ENCODE measurements at regions not wholly inside any gene's neighbourhood (a gene's known extent, or its start where the extent isn't known, plus 50 kb on each side); places are given as distances from the start of the nearest gene placed in this dataset.

- intact Hi-C loops (cut with DNase I; ENCODE audit: low total_unique reads), result no loop called here
- H3K27ac ChIP-seq, result no peak overlapping the region
- no peaks in the 10 kb centered on the region for H3K4me1 ChIP-seq
- no peak for TF ChIP-seq POLR2A (IDR thresholded peaks at IDR 0.05)
- TF ChIP-seq, protein P1, sequence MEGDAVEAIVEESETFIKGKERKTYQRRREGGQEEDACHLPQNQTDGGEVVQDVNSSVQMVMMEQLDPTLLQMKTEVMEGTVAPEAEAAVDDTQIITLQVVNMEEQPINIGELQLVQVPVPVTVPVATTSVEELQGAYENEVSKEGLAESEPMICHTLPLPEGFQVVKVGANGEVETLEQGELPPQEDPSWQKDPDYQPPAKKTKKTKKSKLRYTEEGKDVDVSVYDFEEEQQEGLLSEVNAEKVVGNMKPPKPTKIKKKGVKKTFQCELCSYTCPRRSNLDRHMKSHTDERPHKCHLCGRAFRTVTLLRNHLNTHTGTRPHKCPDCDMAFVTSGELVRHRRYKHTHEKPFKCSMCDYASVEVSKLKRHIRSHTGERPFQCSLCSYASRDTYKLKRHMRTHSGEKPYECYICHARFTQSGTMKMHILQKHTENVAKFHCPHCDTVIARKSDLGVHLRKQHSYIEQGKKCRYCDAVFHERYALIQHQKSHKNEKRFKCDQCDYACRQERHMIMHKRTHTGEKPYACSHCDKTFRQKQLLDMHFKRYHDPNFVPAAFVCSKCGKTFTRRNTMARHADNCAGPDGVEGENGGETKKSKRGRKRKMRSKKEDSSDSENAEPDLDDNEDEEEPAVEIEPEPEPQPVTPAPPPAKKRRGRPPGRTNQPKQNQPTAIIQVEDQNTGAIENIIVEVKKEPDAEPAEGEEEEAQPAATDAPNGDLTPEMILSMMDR (IDR thresholded peaks at IDR 0.05), result no peak
- H3K4me3 ChIP-seq, result no peak overlapping the region
- WGBS, 2 donors, result 64 to 67% methylated on average over 2 of the region's 2 CpGs
- no peak for DNase-seq
- no peaks in the 10 kb centered on the region for H3K9me3 ChIP-seq
- no peaks in the 10 kb centered on the region for H3K36me3 ChIP-seq (ENCODE audit: low read depth, missing control alignments)
- H3K27me3 ChIP-seq, result no peaks in the 10 kb centered on the region
These were observed 140.1 kb downstream of the LNPK start for GRCh38 chr2:175861958-175862357.

DNA sequence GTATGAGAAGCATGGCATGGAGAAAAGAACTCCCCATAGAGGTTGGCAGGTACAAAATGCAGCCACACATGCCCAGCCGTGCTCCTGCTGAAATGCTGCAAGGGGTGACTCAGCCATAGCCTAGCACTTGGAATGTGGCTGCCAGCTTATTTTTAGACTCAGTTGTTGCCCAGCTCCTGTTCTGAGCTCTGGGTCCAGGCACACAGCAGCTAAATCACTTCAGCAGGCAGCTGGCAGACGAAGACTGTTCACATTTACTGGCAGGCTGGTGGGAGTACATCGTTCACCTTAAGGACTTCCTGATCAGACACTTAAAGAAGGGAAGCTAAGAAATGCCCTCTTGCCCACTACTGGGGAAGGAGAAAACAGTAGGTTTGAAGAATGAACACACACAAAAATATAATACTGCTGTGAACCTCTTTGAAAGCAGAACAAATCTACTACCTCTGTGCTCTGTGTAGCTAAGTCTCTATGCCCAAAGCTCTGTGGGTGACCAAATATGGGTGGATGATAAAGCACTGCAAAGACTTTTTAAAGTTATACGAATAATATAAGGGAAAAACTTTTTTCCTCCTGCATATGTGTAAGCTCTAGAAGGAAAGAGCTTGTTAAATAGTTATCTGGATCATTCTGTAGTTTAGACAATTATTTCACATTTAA is 146.1 kb downstream of the LNPK start:
- H3K4me3 ChIP-seq, result no peak overlapping the region
- no peak for TF ChIP-seq POLR2A (IDR thresholded peaks at IDR 0.05)
- TF ChIP-seq, protein P1 (IDR thresholded peaks at IDR 0.05), result no peak
- WGBS, 2 donors, result 54 to 68% methylated on average over 4 of the region's 4 CpGs
- intact Hi-C loops (cut with DNase I; ENCODE audit: low total_unique reads), result no loop called here
- H3K9me3 ChIP-seq, result no peaks in the 10 kb centered on the region
- no peak for DNase-seq
- H3K27ac ChIP-seq, result no peak overlapping the region
- H3K36me3 ChIP-seq (ENCODE audit: low read depth, missing control alignments), result no peaks in the 10 kb centered on the region
- no peaks in the 10 kb centered on the region for H3K27me3 ChIP-seq
- H3K4me1 ChIP-seq, result no peaks in the 10 kb centered on the region

- TF ChIP-seq, protein P1 (IDR thresholded peaks at IDR 0.05), result no peak
- TF ChIP-seq POLR2A (IDR thresholded peaks at IDR 0.05), result no peak
- Histone ChIP-seq H3K4me1 (no peaks in the 10 kb centered on the region), H3K36me3 (ENCODE audit: low read depth, missing control alignments) (no peaks in the 10 kb centered on the region), H3K4me3 (no peak overlapping the region), H3K27me3 (no peaks in the 10 kb centered on the region), H3K27ac (no peak overlapping the region), H3K9me3 (no peaks in the 10 kb centered on the region)
- DNase-seq, result no peak
- intact Hi-C loops (cut with DNase I; ENCODE audit: low total_unique reads), result no loop called here
- WGBS, 2 donors, result 61 to 67% methylated on average over 4 of the region's 4 CpGs
These were observed 146.8 kb downstream of the LNPK start for GRCh38 chr2:175855236-175855635.

DNA sequence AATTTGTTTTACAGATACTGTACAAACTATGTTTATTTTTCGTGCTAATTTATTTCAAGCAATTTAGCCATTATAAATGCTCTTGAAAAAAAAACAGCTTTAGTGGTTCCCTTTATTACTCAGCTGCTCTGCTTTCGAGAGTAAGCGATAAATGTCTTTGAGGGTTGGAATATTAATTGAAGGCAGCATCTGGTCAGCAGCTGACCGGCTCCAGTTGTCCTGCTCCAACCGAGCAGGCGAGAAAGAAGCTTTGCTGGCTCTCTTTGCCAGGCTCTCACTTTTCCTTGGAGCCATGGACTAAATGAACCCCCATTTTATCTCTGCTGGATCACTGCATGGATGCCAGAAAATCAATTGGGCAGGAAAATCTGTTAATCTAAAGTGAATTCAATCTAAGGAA is 147.4 kb downstream of the LNPK start:
- H3K27me3 ChIP-seq, result no peaks in the 10 kb centered on the region
- no peaks in the 10 kb centered on the region for H3K9me3 ChIP-seq
- DNase-seq, result no peak
- H3K36me3 ChIP-seq (ENCODE audit: low read depth, missing control alignments), result no peaks in the 10 kb centered on the region
- intact Hi-C loops (cut with DNase I; ENCODE audit: low total_unique reads), result no loop called here
- H3K4me3 ChIP-seq, result no peak overlapping the region
- TF ChIP-seq, protein P1 (IDR thresholded peaks at IDR 0.05), result no peak
- no peak for TF ChIP-seq POLR2A (IDR thresholded peaks at IDR 0.05)
- H3K4me1 ChIP-seq, result no peaks in the 10 kb centered on the region
- H3K27ac ChIP-seq, result no peak overlapping the region
- 61 to 65% methylated on average over 6 of the region's 6 CpGs for WGBS, 2 donors

DNA sequence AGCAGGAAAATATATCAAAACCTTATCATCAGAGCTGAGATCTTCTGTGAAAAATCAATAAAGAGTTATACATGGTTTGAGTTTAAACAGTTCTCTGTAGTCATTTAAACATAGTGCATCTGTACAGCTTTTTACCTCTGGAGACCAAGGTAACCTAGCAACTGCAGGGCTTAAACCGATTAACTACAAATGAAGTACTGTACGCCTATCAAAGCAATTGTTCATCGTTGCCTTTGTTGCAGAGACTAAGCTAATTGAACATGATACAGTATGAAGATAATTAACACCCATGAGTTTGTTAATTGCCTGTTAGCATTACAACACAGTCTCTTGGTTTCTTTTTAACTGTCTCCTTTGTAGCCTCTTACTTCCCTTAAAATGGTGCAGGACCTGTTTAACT is 147.9 kb downstream of the LNPK start:
- 68 to 74% methylated on average over 3 of the region's 3 CpGs for WGBS, 2 donors
- Histone ChIP-seq H3K4me3 (no peak overlapping the region), H3K36me3 (ENCODE audit: low read depth, missing control alignments) (no peaks in the 10 kb centered on the region), H3K4me1 (no peaks in the 10 kb centered on the region), H3K27me3 (no peaks in the 10 kb centered on the region), H3K27ac (no peak overlapping the region), H3K9me3 (no peaks in the 10 kb centered on the region)
- no peak for TF ChIP-seq POLR2A (IDR thresholded peaks at IDR 0.05)
- TF ChIP-seq, protein P1 (IDR thresholded peaks at IDR 0.05), result no peak
- intact Hi-C loops (cut with DNase I; ENCODE audit: low total_unique reads), result no loop called here
- no peak for DNase-seq

Data from testis (tissue), 2 donors.